22Rv1 (cell line): ENCODE measurements at regions not wholly inside any gene's neighbourhood (a gene's known extent, or its start where the extent isn't known, plus 50 kb on each side); places are given as distances from the start of the nearest gene placed in this dataset.

ENCODE experiments used
- ZFX ChIP-seq: fragments of 450-650 bp; IDR thresholded peaks from 2 replicates; pipeline ENCODE4 v1.6.1; 2017; ENCODE audit warnings: antibody characterized with exemption, borderline replicate concordance
- TF ChIP-seq, protein P1 (sequence below): fragments of 450-650 bp; IDR thresholded peaks from 2 replicates; pipeline ENCODE4 v1.5.1; 2017; ENCODE audit warnings: mild to moderate bottlenecking

DNA sequence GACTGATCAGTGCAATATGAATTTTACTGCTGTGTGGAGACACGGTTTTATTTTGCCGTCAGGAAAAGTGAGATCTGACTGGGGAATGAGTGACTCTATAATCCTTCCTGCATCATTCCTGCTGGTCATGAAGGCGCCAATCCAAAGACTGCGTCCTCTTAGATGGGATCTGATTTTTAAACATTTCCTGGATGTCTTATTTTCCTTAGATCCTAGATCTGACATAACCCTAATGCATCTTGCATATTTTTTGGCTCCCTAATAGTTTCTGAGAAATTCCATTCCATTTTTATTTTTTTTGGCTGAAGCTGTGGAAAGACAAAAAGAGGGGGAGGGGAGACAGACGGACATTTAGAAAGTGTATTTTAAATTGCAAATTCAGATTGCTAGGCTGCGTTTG is 454.9 kb upstream of the FAT1 start:
- TF ChIP-seq, protein P1, sequence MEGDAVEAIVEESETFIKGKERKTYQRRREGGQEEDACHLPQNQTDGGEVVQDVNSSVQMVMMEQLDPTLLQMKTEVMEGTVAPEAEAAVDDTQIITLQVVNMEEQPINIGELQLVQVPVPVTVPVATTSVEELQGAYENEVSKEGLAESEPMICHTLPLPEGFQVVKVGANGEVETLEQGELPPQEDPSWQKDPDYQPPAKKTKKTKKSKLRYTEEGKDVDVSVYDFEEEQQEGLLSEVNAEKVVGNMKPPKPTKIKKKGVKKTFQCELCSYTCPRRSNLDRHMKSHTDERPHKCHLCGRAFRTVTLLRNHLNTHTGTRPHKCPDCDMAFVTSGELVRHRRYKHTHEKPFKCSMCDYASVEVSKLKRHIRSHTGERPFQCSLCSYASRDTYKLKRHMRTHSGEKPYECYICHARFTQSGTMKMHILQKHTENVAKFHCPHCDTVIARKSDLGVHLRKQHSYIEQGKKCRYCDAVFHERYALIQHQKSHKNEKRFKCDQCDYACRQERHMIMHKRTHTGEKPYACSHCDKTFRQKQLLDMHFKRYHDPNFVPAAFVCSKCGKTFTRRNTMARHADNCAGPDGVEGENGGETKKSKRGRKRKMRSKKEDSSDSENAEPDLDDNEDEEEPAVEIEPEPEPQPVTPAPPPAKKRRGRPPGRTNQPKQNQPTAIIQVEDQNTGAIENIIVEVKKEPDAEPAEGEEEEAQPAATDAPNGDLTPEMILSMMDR, result no peak
- TF ChIP-seq ZFX, result no peak
